Femur (tissue), 1 donor: ENCODE measurements at regions not wholly inside any gene's neighbourhood (a gene's known extent, or its start where the extent isn't known, plus 50 kb on each side); places are given as distances from the start of the nearest gene placed in this dataset.
"Not testable (repeated sequence)": the region's sequence is repeated elsewhere in the genome, so short reads cannot be mapped to it uniquely, and the experiment has no call there.

Source experiments
- DNase-seq: peaks from one replicate; pipeline ENCODE4 v3.0.0-alpha.2; 2017

DNA sequence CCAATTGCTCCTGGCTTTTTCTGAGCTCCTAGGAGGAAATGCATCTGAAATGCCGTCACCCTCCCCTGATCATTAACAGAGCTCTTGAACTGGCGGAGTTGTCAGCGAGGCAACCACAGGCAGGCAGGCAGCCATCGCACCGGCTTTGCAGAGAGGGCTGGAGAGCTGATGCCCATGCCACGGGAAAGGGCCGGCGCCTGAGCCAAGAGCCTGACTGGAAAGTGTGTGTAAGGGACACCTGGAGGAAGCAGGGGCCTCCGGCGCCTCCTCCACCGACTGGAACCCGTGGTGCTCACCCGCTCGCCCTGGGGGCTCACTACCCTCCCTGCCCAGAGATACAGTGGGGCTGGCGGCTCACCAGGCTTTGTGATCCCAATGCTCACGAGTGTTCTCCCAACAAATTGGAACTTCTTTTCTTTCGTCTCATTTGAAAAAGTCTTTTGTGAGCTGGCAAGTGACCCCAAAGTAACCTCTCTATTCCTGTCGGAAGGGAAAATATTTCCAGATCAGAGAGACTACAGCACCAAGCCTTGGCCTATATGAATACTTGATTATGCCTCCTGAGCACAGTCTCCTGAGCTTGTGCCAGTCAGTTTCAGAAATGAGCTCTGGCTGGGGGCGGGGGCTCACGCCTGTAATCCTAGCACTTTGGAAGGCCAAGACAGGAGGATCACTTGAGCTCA lies 97.7 kb upstream of the SLC25A33 start:
- peak; percentile 92 for DNase-seq

- DNase-seq, result no peak
These were observed 96.9 kb upstream of the SLC25A33 start for GRCh38 chr1:9442278-9442846.

GRCh38 chr1:9442986-9443385 lies 96.3 kb upstream of the SLC25A33 start:
- no peak for DNase-seq

GRCh38 chr1:9443913-9444445 lies 95.3 kb upstream of the SLC25A33 start:
- peak; percentile 55 for DNase-seq

GRCh38 chr1:9444532-9444931 lies 94.7 kb upstream of the SLC25A33 start:
- DNase-seq, result no peak

DNA sequence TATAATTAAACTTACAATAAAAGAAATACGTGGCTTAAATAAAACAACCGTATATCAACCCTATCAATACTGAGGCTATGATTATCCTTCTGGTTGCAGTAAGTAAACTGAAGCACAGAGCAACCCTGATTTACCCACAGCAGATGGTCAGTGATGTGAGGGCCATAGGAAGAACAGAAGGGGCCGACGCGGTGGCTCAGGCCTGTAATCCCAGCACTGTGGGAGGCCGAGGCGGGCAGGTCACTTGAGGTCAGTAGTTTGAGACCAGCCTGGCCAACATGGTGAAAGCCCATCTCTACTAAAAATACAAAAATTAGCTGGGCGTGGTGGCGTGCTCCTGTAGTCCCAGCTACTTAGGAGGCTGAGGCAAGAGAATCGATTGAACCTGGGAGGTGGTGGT lies 94.2 kb upstream of the SLC25A33 start:
- not testable (repeated sequence) for DNase-seq

DNA sequence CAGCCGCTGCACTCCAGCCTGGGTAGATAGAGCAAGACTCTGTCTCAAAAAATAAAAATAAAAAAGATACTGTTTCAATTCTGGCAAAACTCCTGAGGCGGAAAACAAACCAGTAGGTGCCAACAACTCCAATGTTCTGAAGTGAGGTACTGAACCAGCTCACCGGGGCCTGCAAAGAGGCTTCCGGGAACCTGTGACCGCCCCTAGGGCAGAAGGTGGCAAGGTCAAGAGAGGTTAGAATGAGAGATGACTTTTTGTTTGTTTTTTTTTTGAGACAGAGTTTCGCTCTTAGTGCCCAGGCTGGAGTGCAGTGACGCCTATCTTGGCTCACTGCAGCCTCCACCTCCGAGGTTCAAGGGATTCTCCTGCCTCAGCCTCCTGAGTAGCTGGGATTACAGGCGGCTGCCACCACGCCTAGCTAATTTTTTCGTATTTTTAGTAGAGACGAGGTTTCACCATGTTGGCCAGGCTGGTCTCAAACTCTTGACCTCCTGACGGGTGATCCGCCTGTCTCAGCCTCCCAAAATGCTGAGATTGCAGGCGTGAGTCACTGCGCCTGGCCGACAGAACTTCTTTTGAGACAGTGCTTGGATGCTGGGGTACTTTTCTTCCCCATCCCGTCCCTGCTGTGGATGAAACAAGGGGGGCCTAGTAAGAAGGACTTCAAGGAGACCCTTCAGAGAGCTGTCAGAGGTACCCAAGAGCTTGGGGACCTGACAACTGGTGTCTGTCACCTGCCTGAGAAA lies 91.9 kb upstream of the SLC25A33 start:
- no peak for DNase-seq

GRCh38 chr1:9448132-9449109 lies 90.8 kb upstream of the SLC25A33 start:
- no peak for DNase-seq

DNA sequence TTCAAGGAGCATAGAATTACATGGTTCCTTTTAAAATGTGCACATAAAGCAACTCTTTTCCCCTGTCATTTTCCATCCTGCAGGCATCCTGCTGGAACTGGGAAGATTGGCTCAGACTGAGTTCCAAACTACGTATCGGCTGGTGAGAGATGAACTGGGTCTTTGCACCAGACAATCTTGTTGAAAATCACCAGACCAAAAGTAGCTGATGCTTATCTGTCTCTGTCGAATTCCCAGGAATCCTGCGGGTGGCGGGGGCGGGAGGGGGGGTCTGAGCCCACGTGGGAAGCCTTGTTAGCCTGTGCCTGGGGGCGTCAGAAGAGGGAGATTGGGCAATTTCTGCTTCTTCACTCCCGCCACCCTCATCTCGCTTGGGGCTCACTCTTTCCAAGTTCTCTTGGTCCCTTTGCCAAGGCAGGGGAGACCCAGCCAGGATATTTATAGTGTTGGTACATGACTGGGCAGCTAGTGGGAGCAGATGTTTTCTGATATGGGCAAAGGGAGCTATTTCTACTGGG lies 90.1 kb upstream of the SLC25A33 start:
- peak; percentile 63 for DNase-seq

GRCh38 chr1:9449976-9450696 lies 89.1 kb upstream of the SLC25A33 start:
- no peak for DNase-seq

GRCh38 chr1:9451081-9451480 lies 88.2 kb upstream of the SLC25A33 start:
- no peak for DNase-seq

DNA sequence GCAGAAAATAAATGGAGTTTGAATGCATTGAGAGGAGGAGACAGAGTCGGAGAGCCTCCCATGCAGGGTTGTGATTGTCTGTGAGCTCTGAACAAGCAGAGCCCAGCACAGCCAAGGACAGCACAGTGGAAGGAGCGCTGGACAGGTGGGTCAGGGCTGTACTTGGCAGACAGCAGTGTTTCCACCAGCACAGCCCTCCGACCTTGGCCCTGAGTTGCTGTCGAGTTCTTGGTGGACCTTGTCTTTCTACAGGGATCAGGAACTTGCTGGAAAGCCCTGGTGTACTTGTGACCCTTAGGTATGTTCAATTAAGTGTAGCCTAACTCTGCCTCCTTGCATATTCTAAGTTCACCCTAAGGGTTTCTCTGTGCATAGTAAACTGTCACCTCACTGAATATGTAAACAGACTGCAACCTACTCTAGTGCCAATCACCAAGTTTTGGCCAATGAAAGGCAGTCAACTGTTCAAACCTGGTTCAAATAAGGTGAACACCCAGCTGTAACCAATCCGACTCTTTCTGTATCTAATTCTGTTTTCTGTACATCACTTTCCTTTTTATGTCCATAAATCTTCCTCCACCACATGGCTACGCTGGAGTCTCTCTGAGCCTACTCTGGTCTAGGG lies 86.6 kb upstream of the SLC25A33 start:
- no peak for DNase-seq

GRCh38 chr1:9453375-9453774 lies 85.9 kb upstream of the SLC25A33 start:
- DNase-seq, result no peak

GRCh38 chr1:9453779-9454418 lies 85.4 kb upstream of the SLC25A33 start:
- no peak for DNase-seq

- no peak for DNase-seq
These were observed 84.7 kb upstream of the SLC25A33 start for GRCh38 chr1:9454494-9455066.

- peak; percentile 87 for DNase-seq
These were observed 83.6 kb upstream of the SLC25A33 start for GRCh38 chr1:9455487-9456234.

DNA sequence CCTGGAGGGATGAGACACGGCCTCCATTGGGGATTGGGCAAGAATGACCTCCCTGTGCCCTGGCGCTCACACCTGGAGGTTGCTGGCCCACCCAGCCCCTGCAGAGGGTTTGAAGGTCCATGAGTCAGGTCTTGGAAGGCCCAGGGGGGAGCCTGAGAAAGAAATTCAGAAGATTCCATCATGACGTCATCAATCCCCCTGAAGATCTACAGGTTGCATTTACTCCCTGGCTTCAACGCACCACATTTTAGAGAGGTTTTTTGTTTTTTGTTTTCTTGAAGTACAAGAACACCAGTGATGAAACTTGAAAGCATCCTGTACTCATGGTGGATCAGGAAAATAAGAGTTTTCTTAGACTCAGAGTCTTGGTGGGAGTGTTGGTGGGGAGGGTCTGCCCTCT lies 82.4 kb upstream of the SLC25A33 start:
- no peak for DNase-seq

DNA sequence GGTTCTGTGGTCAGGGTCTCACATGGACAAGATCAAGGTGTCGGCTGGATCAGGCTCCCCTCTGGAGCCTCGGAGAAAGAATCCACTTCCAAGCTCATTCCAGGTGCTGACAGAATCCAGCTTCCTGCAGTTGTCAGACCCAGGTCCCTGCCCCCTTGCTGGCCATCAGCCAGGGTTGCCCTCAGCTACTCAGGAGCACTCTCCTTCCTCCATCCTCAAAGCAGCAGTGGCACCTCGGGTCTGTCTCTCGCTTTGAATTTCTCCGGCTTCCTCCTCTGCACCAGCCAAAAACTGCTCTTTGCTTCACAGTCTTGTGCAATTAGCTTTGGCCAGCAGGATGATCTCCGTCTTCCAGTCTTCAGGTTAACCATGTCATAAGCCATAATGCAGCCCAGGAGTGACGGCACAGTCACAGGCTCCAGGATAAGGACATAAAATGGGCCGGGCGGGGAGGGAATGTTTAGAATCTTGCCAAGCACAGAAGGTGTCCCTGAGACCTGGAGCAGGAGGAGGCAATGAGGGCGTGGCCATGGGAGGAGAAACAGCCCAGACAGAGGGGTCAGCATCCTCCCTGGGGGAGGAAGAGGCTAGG lies 79.4 kb upstream of the SLC25A33 start:
- DNase-seq, result no peak

DNA sequence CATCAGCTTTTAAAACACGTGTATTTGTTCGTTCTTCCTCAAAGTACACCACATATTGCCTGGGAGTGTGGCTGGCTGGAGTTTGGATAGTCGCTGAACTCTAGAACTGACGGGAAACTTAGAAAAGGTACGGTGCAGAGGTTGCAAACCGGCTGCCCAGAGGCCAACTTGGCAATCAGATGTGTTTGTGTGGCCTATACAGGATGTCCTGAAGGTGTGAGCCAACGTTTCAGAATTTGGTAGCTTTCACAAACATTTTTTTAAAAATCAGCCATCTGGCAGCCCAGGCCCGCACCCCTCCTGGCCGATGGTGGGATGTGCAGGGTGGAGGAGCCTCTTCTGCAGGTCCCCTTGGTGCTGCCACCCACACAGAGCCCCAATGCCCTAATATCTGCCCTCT lies 73.6 kb upstream of the SLC25A33 start:
- DNase-seq, result no peak
